Kidney glomerular epithelial cell (primary cell): ENCODE measurements at regions not wholly inside any gene's neighbourhood (a gene's known extent, or its start where the extent isn't known, plus 50 kb on each side); places are given as distances from the start of the nearest gene placed in this dataset.
"Not testable (repeated sequence)": the region's sequence is repeated elsewhere in the genome, so short reads cannot be mapped to it uniquely, and the experiment has no call there.

Source experiments
- DNase-seq: peaks from one replicate; lab custom pipeline; 2025; lab: John Stamatoyannopoulos, UW

- DNase-seq = not testable (repeated sequence)
Measured at GRCh38 chr20:30393523-30393922, 863.9 kb upstream of the DEFB115 start.

- DNase-seq = not testable (repeated sequence)
Measured at GRCh38 chr20:30397111-30397510, 860.4 kb upstream of the DEFB115 start.

GRCh38 chr20:30405061-30405460, 852.4 kb upstream of the DEFB115 start:
- not testable (repeated sequence) for DNase-seq

- not testable (repeated sequence) for DNase-seq
Measured at GRCh38 chr20:30405585-30405984, 851.9 kb upstream of the DEFB115 start.

GRCh38 chr20:30406370-30406769, 851.1 kb upstream of the DEFB115 start:
- DNase-seq = not testable (repeated sequence)

GRCh38 chr20:30412972-30413371, 844.5 kb upstream of the DEFB115 start:
- DNase-seq = no peak

GRCh38 chr20:30417387-30417786, 840.1 kb upstream of the DEFB115 start:
- not testable (repeated sequence) for DNase-seq

GRCh38 chr20:30418378-30418777, 839.1 kb upstream of the DEFB115 start:
- not testable (repeated sequence) for DNase-seq

- DNase-seq = peak; percentile 49
Measured at GRCh38 chr20:30419466-30419865, 838.0 kb upstream of the DEFB115 start.

GRCh38 chr20:30419871-30420420, 837.5 kb upstream of the DEFB115 start:
- DNase-seq = peak; percentile 49
